GM19467 (cell line): ENCODE measurements at regions not wholly inside any gene's neighbourhood (a gene's known extent, or its start where the extent isn't known, plus 50 kb on each side); places are given as distances from the start of the nearest gene placed in this dataset.
"Not testable (repeated sequence)": the region's sequence is repeated elsewhere in the genome, so short reads cannot be mapped to it uniquely, and the experiment has no call there.

Source experiments
- ATAC-seq: cut with Tn5 transposase; IDR thresholded peaks from one replicate; pipeline ENCODE4 v1.9.1; 2021; ENCODE audit warnings: mild to moderate bottlenecking, moderate library complexity; ENCODE audit not compliant: unreplicated experiment

GRCh38 chr2:111250448-111251030, 129.8 kb downstream of the BCL2L11 start:
- no peak for ATAC-seq

- ATAC-seq, result no peak
Observed at GRCh38 chr2:111251711-111252110, 131.0 kb downstream of the BCL2L11 start.

- no peak for ATAC-seq
Observed at GRCh38 chr2:111252436-111252835, 131.7 kb downstream of the BCL2L11 start.

GRCh38 chr2:111254916-111255315, 134.2 kb downstream of the BCL2L11 start:
- not testable (repeated sequence) for ATAC-seq

GRCh38 chr2:111256628-111257027, 135.9 kb downstream of the BCL2L11 start:
- not testable (repeated sequence) for ATAC-seq

GRCh38 chr2:111257607-111258006, 136.9 kb downstream of the BCL2L11 start:
- ATAC-seq, result not testable (repeated sequence)

- ATAC-seq, result not testable (repeated sequence)
Observed at GRCh38 chr2:111258318-111258717, 137.6 kb downstream of the BCL2L11 start.

GRCh38 chr2:111262627-111263379, 142.1 kb downstream of the BCL2L11 start:
- not testable (repeated sequence) for ATAC-seq

- not testable (repeated sequence) for ATAC-seq
Observed at GRCh38 chr2:111263380-111264017, 142.8 kb downstream of the BCL2L11 start.

- not testable (repeated sequence) for ATAC-seq
Observed at GRCh38 chr2:111264956-111265355, 144.2 kb downstream of the BCL2L11 start.

- not testable (repeated sequence) for ATAC-seq
Observed at GRCh38 chr2:111266556-111266955, 145.8 kb downstream of the BCL2L11 start.

- not testable (repeated sequence) for ATAC-seq
Observed at GRCh38 chr2:111267038-111267437, 146.3 kb downstream of the BCL2L11 start.

- ATAC-seq, result not testable (repeated sequence)
Observed at GRCh38 chr2:111269761-111270323, 149.1 kb downstream of the BCL2L11 start.

GRCh38 chr2:111270569-111270968, 149.9 kb downstream of the BCL2L11 start:
- ATAC-seq, result not testable (repeated sequence)

GRCh38 chr2:111271647-111272304, 151.1 kb downstream of the BCL2L11 start:
- not testable (repeated sequence) for ATAC-seq

- ATAC-seq, result not testable (repeated sequence)
Observed at GRCh38 chr2:111273007-111273406, 152.3 kb downstream of the BCL2L11 start.

- ATAC-seq, result not testable (repeated sequence)
Observed at GRCh38 chr2:111275047-111275853, 154.5 kb downstream of the BCL2L11 start.

- not testable (repeated sequence) for ATAC-seq
Observed at GRCh38 chr2:111275854-111276171, 155.1 kb downstream of the BCL2L11 start.

GRCh38 chr2:111278133-111278532, 157.4 kb downstream of the BCL2L11 start:
- not testable (repeated sequence) for ATAC-seq

GRCh38 chr2:111280709-111281286, 160.1 kb downstream of the BCL2L11 start:
- not testable (repeated sequence) for ATAC-seq
